HG03175 (cell line): ENCODE measurements at regions not wholly inside any gene's neighbourhood (a gene's known extent, or its start where the extent isn't known, plus 50 kb on each side); places are given as distances from the start of the nearest gene placed in this dataset.

Experiments used
- ATAC-seq: cut with Tn5 transposase; IDR thresholded peaks from one replicate; pipeline ENCODE4 v1.9.1; 2021; ENCODE audit warnings: mild to moderate bottlenecking, moderate library complexity; ENCODE audit not compliant: unreplicated experiment

- ATAC-seq, result no peak
Measured at GRCh38 chr6:84282550-84282949, 55.1 kb upstream of the CEP162 start.

- ATAC-seq, result no peak
Measured at GRCh38 chr6:84280639-84281038, 53.2 kb upstream of the CEP162 start.

- ATAC-seq, result no peak
Measured at GRCh38 chr6:84280030-84280429, 52.6 kb upstream of the CEP162 start.

- ATAC-seq, result no peak
Measured at GRCh38 chr6:84278321-84278998, 51.0 kb upstream of the CEP162 start.
